ENCODE measurements at regions not wholly inside any gene's neighbourhood (a gene's known extent, or its start where the extent isn't known, plus 50 kb on each side); places are given as distances from the start of the nearest gene placed in this dataset.

GRCh38 chr12:84070292-84070691, 842.3 kb downstream of the SLC6A15 start:
- TF ChIP-seq, protein P1, sequence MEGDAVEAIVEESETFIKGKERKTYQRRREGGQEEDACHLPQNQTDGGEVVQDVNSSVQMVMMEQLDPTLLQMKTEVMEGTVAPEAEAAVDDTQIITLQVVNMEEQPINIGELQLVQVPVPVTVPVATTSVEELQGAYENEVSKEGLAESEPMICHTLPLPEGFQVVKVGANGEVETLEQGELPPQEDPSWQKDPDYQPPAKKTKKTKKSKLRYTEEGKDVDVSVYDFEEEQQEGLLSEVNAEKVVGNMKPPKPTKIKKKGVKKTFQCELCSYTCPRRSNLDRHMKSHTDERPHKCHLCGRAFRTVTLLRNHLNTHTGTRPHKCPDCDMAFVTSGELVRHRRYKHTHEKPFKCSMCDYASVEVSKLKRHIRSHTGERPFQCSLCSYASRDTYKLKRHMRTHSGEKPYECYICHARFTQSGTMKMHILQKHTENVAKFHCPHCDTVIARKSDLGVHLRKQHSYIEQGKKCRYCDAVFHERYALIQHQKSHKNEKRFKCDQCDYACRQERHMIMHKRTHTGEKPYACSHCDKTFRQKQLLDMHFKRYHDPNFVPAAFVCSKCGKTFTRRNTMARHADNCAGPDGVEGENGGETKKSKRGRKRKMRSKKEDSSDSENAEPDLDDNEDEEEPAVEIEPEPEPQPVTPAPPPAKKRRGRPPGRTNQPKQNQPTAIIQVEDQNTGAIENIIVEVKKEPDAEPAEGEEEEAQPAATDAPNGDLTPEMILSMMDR (IDR thresholded peaks at IDR 0.05): no peak
- TF ChIP-seq POLR2A (IDR thresholded peaks at IDR 0.05): no peak

All from adrenal gland (tissue), 5 donors.